ENCODE measurements at regions not wholly inside any gene's neighbourhood (a gene's known extent, or its start where the extent isn't known, plus 50 kb on each side); places are given as distances from the start of the nearest gene placed in this dataset.

GRCh38 chr18:78664848-78665247 lies 314.8 kb upstream of the SALL3 start:
- TF ChIP-seq CTCF (optimal IDR thresholded peaks at IDR 0.05 in 1 of 3, IDR thresholded peaks at IDR 0.05 in 1 of 3, conservative IDR thresholded peaks at IDR 0.05 in 1 of 3; ENCODE audit: extremely low read depth in 1 of 3, insufficient read depth in 2 of 3, low read length in 3 of 3) = no peak
- no peak for TF ChIP-seq EZH2 (IDR thresholded peaks at IDR 0.05; ENCODE audit: low read length)

All from keratinocyte (primary cell).